GM21737 (cell line): ENCODE measurements at regions not wholly inside any gene's neighbourhood (a gene's known extent, or its start where the extent isn't known, plus 50 kb on each side); places are given as distances from the start of the nearest gene placed in this dataset.
"Not testable (repeated sequence)": the region's sequence is repeated elsewhere in the genome, so short reads cannot be mapped to it uniquely, and the experiment has no call there.

Experiments
- ATAC-seq: cut with Tn5 transposase; IDR thresholded peaks from one replicate; pipeline ENCODE4 v1.9.1; 2021; ENCODE audit warnings: mild to moderate bottlenecking, moderate library complexity; ENCODE audit not compliant: unreplicated experiment

DNA sequence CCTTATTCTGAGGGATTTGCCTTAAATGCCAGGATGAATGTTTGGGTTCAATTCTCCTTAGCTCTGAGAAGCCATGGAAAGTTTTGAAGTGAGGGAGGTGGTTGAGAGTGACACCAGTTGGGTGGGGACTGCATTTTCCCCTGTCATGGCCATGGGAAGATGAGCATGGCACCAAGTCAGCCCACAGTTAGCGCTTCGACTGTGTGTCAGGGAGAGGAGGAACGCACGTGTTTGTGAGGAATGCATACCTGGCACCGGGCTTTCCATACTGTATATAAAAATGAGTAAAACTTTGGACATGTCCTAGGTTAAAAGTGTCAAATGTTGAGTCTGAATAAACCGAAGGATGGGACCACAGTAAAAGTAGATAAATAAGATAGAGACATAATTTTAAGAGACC, 187.5 kb upstream of the KL start:
- ATAC-seq: no peak

DNA sequence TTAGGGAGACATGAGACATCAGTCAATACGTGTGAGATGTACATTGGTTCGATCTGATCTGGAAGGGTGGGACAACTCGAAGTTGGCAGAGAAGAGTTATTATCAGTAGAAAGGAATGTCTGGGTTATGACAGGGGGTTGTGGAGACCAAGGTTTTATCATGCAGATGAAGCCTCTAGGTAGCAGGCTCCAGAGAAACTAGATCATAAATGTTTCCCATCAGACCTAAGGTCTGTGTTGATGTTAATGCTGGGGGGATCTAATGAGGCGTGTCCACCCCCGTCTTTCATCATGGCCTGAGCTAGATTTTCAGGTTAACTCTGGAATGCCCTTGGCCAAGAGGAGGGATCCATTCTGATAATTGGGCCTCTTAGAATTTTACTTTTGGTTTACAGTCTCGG, 187.0 kb upstream of the KL start:
- ATAC-seq: no peak

- ATAC-seq: no peak
Observed at GRCh38 chr13:32829676-32830335, 186.4 kb upstream of the KL start.

GRCh38 chr13:32830336-32831031, 185.7 kb upstream of the KL start:
- ATAC-seq: no peak

DNA sequence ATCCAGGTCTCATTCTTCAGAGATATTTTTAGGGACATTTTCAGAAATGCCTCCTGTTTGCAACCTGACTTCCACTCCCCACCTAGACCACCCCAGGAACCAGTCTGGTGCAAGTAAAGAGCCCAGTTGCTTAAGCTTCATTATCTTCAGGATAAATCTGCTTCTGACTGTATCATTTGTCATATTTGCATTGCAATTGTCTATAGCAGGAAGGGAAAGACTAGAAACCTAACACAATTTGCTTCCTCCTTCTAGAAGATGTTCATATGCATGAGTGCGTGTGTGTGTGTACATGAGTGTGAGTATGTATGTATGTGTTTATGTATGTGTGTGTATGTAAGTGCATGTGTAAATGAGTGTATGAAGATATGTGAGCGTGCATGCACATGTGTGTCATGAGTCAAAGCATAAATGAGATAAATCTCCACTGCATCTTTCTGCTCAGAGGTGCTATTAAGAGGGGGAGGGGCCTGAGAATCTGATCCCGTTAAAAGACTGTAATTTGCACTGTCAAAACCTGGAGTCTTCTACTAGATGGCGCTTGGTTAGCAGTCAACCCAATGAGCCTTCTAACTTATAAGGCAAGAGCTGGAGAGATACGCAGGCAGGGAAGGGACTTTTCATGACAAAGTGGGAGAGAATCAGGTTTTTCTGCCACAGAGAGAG, 178.8 kb upstream of the KL start:
- no peak for ATAC-seq

GRCh38 chr13:32837973-32838927, 178.0 kb upstream of the KL start:
- no peak for ATAC-seq

- ATAC-seq: no peak
Observed at GRCh38 chr13:32838945-32839344, 177.3 kb upstream of the KL start.

DNA sequence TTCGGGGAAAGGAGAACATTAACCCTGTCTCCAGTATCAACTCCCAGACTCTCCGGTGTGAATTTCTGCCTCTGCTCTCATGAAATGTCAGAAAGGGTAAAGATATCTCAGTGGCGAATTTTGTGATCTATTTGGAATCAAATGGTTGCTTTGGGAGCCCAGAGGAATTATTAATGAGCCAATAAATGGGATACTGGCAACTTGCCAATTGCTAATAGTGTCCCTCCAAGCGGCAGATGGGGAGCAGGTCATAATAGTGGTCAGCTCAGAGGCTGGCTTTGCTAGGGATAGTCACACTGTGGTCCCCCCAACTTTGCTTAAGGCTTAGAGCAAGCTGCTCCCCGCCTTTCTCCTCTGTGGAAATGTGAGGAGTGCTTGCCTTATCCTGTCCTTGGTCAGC, 176.1 kb upstream of the KL start:
- no peak for ATAC-seq

DNA sequence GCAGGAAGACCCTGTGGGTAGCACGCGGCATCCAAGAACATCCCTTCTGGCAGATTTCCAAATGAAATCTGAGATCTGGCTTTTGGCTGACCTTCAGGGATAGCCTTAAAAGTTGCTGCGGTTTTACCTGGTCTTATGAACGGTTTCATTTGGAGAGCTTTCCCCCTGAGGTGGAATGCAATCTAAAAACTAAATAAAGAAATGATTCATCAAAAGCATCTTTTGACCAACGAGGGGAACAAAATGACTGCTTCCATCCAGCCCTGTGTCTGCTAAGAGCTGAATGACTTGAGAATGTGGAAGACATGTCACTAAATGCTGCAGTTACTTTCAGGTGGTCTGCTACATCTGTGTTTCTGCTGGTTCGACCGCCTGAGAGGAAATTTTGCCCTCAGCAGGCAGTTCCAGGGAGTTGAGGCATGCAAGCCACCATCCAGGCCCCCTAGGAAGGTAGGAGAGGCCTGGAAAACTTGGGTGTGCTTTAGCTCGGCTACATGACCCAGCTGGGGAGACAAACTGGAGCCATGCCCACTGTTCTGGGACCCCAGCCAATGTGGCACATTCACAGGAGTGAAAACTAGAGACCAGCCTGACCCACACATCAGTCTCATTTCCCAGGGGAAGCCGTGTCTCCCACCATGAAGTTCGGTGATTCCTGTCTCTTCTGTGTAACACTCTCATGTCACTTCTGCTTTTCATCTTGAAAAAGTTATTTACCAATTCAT, 175.1 kb upstream of the KL start:
- no peak for ATAC-seq

DNA sequence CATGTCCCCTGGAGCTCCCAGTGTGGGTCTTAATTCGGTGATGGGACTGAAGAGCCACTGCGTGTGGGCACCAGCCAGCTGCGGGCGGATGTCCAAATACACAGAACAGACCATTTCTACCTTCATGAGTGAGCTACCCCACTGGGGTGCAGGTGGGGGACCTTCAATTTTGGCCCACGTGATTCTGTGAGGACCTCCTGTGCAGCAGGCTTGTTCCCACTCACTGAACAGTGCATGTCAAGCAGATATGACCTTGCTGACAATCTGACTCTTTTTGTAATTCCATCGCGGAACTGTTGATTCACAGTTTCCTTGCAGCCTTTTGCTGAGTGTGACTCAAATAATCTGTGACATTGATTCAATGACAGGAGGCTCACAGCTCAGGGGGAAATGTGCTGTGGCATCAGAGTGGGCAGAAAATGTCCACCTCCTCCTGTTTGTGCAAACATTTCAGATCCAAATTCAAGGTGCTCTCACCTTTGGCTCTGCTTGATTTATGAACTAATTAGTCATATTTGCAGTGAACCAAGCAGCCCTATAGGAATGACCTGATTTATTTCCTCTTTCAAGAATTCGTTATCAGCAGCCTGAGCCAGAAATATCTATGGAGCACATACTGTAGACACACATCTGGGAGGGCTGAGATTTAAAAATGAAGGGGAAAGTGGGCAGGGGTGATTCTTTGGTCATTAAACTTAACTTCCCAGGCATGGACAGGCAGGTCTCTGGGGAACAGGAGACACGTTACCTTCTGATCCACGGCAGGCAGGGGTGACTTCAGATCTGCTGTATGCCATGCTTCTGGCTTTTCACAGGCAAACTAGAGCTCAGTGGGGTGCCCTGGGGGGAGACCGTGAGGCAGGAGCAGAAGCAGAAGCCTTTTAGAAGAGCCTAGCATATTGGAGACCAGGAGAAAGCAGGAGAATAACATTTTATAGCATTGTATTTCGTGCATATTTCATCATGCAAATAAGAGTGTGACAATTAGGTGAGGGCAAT, 170.0 kb upstream of the KL start:
- no peak for ATAC-seq

DNA sequence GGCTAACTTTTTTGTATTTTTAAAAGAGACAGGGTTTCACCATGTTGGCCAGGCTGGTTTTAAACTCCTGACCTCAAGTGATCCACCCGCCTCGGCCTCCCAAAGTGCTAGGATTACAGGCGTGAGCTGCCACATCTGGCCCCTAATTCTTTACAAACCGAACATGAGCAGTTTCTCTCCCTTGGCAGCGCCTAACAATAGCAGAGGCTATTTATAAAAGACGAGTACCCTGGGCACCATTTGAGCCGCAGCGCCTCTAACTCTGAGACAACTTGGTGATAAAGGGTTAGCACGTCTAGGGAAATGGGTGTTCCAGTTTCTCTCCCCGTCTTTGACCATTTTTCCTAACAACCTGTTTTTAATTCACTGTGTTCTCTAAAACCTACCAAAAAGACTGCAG, 168.2 kb upstream of the KL start:
- not testable (repeated sequence) for ATAC-seq

GRCh38 chr13:32849369-32849768, 166.9 kb upstream of the KL start:
- no peak for ATAC-seq

GRCh38 chr13:32850316-32851052, 165.7 kb upstream of the KL start:
- no peak for ATAC-seq

GRCh38 chr13:32851083-32852069, 164.8 kb upstream of the KL start:
- ATAC-seq: no peak

DNA sequence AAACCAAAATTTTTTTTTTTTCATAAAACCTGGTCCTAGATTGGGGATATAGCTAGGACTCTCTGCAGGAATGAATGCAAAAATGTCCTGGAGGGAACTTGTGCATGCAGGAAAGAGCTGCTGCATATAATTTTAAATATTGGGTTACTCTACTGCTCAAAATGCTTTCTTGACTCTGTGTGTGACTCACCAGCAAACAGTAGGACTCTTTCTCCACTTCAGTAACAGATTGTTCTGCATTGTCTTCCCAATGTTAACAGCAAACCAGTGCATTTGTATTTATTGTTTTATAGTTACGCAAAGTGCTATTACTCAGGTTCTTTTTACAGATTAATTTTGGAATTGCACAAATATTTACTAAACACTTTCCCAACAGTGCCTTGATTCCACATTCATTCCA, 163.7 kb upstream of the KL start:
- no peak for ATAC-seq

DNA sequence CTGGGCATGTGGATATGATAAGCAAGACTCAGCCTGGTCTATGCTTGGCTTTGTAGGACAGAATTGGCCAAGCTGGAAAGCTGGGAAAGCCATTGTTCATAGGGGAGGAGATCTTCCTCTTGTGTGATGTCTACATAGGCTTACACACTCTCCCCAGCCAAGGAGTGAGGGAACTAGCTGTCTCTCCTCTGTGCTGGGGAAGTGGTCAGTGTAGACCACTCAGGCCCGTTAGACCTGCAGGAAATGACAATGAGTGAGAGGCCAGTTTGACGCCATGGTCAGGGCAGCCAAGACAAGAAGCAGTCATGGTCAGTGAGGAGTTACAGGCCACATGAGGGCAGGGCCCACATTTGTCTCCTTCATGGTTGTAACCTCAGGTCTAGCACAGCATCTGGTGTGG, 159.1 kb upstream of the KL start:
- no peak for ATAC-seq

DNA sequence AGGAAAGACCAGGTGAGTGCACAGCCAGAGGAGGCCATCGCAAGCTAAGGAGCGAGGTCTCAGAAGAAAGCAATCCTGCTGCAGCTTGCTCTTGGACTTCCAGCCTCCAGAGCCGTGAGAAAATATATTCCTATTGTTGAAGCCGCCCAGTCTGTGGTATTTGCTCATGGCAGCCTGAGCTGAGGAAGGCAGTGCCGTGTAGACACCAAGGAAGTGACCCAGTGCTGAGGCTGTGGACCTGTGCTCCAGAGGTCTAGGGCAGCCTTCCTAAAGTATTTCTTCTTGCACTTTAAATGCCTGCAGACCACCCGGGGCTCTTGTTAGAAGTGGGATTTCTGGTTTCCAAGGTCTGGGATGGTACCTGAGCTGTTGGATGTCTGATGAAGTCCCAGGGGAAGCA, 158.5 kb upstream of the KL start:
- no peak for ATAC-seq
